Mesothelial cell of epicardium (in vitro differentiated cells): ENCODE measurements at regions not wholly inside any gene's neighbourhood (a gene's known extent, or its start where the extent isn't known, plus 50 kb on each side); places are given as distances from the start of the nearest gene placed in this dataset.

Source experiments
- DNase-seq, 2 experiments: peaks; one replicate each; pipeline ENCODE4 v3.0.0; 2021; ENCODE audit warnings: low spot score in 2 of 2; ENCODE audit not compliant: unreplicated experiment in 2 of 2
- H3K27ac Mint-ChIP-seq: 2 replicates; pipeline ENCODE4 v1.8.0; 2021; ENCODE audit warnings: mixed read lengths
- H3K27me3 Mint-ChIP-seq: 2 replicates; pipeline ENCODE4 v1.8.0; 2021; ENCODE audit warnings: low read depth, mixed read lengths
- H3K36me3 Mint-ChIP-seq: 2 replicates; pipeline ENCODE4 v1.8.0; 2021; ENCODE audit warnings: mixed read lengths
- H3K4me1 Mint-ChIP-seq: 2 replicates; pipeline ENCODE4 v1.8.0; 2021; ENCODE audit warnings: mixed read lengths
- H3K4me3 Mint-ChIP-seq: 2 replicates; pipeline ENCODE4 v1.8.0; 2021; ENCODE audit warnings: mild to moderate bottlenecking, moderate library complexity, mixed read lengths
- H3K9me3 Mint-ChIP-seq: 2 replicates; pipeline ENCODE4 v1.8.0; 2021; ENCODE audit warnings: mixed read lengths
- TF ChIP-seq, protein P1 (sequence below): fragments of 200-600 bp; sonication (generic); IDR thresholded peaks from one replicate; pipeline ENCODE4 v1.5.0; 2021; ENCODE audit warnings: antibody characterized with exemption; ENCODE audit not compliant: unreplicated experiment

DNA sequence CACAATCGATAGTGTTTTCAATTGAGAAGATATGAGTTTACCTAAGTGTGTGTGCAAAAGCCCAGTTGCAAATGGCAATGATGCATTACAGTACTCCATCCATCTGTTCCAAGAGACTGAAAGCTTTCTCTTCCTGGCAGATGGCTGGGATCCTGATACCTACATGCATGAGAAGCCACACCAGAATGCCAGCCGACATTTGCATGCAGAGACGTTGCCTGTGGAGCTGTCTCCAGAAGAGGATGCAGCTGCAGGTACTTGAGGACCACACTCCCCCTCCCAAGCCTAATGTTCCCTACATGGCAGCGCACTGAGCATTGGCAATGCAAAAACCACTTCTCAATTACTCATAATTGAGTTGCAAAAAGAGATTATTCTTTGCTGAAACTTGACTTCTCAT is 332.1 kb downstream of the WDR11 start:
- TF ChIP-seq, protein P1, sequence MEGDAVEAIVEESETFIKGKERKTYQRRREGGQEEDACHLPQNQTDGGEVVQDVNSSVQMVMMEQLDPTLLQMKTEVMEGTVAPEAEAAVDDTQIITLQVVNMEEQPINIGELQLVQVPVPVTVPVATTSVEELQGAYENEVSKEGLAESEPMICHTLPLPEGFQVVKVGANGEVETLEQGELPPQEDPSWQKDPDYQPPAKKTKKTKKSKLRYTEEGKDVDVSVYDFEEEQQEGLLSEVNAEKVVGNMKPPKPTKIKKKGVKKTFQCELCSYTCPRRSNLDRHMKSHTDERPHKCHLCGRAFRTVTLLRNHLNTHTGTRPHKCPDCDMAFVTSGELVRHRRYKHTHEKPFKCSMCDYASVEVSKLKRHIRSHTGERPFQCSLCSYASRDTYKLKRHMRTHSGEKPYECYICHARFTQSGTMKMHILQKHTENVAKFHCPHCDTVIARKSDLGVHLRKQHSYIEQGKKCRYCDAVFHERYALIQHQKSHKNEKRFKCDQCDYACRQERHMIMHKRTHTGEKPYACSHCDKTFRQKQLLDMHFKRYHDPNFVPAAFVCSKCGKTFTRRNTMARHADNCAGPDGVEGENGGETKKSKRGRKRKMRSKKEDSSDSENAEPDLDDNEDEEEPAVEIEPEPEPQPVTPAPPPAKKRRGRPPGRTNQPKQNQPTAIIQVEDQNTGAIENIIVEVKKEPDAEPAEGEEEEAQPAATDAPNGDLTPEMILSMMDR: no peak
- H3K27me3 Mint-ChIP-seq: no peaks in the 10 kb centered on the region

DNA sequence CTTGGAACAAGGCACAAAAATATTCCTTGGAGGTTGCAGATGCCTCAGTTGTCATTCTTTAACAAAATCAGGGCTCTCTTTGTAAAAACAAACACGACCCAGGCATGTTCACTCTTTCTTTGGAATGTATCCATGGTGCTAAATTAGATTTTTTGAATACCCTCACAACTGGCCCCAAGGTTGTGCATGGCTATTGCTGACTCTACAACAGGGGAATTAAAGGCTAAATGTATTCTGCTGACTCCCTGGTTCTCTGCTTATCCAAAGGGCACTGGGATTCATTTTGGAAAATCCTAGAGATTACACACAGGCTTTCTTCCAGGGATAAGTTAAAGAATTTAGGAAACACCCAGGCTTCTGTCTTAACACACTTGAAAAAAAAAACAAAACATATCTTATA is 332.5 kb downstream of the WDR11 start:
- Mint-ChIP-seq H3K36me3 (no peaks in the 10 kb centered on the region), H3K27ac (no peak overlapping the region), H3K4me3 (no peak overlapping the region), H3K27me3 (no peaks in the 10 kb centered on the region), H3K9me3 (no peaks in the 10 kb centered on the region), H3K4me1 (peaks cover 47% of the 10 kb centered on the region)
- DNase-seq: no peak
- TF ChIP-seq, protein P1: no peak

More for the DNA sequence above, 332.1 kb downstream of the WDR11 start:
- Mint-ChIP-seq H3K36me3 (no peaks in the 10 kb centered on the region), H3K4me1 (peaks cover 46% of the 10 kb centered on the region), H3K27ac (no peak overlapping the region), H3K4me3 (no peak overlapping the region), H3K9me3 (no peaks in the 10 kb centered on the region)
- no peak for DNase-seq

DNA sequence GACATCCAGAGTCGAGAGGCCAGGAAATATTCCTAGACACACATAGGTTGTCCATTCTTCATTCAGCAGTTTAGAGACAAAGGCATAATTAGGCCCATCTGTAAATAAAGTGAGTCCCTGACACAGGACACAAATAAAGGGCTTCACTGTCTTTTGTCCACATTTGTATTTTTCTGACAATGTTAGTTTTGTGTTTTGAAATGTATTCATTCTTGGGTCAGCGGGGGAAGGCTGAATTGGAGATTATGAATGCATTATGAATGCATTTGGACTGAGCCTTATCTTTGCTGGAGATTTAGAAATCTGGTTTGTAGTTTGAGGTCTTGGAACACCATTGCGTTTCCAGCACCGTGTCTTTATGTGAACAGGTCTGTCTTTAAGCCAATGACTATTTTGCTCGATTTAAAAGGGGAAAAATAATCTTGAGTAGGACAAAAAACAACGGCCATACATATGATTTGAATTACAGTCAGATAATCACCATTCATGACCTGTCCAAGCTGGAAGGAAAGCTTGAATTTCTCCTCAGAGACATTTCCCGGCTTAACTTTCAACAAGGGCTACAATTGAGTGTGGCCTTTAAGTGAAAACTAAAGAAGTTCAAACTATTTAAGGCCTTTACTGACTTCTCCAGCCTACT is 334.8 kb downstream of the WDR11 start:
- no peak for DNase-seq
- Mint-ChIP-seq H3K27me3 (no peaks in the 10 kb centered on the region), H3K4me3 (no peak overlapping the region), H3K36me3 (no peaks in the 10 kb centered on the region), H3K4me1 (peaks cover 45% of the 10 kb centered on the region), H3K27ac (no peak overlapping the region), H3K9me3 (no peaks in the 10 kb centered on the region)
- TF ChIP-seq, protein P1: no peak

DNA sequence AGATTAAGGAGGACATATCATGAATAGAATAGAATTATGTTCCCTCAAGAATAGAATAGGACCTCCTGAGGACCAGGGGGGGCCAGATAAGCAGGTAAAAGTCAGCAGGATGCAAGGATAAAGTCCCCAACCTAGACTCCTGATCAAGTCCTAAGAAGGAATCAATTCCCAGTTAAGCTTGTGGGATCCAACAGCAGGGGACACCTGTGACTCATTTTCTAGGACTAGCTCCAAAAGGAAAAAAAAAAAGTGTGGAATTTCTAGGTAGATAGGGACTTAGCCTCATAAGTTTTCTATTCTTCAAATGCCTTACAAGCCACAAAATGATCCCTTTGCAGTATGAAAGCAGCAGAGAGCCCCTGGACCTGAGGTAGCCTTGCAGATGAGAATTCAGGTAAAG is 336.2 kb downstream of the WDR11 start:
- TF ChIP-seq, protein P1: no peak
- H3K27me3 Mint-ChIP-seq: no peaks in the 10 kb centered on the region
- H3K36me3 Mint-ChIP-seq: no peaks in the 10 kb centered on the region
- peaks cover 45% of the 10 kb centered on the region for H3K4me1 Mint-ChIP-seq
- no peak for DNase-seq
- no peaks in the 10 kb centered on the region for H3K9me3 Mint-ChIP-seq
- no peak overlapping the region for H3K4me3 Mint-ChIP-seq
- H3K27ac Mint-ChIP-seq: no peak overlapping the region

DNA sequence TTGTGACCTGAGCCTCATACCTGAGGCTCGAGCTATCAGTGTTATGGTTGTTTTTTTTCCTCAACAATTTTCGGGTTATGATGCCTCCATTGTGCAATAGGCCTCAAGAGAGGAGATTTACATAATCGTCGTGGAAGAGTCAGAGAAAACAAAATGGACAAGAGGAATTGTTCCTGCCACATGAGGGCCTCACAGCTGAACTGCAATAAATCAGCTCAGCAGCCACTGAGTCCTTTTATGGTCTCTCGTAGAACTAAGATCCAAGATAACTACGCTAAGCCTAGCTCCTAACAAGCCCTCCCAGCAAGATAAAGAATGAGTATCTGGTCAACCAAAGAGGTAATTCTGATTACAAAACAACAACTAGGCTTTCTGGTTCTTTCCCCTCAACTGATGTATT is 336.8 kb downstream of the WDR11 start:
- H3K27me3 Mint-ChIP-seq: no peaks in the 10 kb centered on the region
- H3K27ac Mint-ChIP-seq: peak overlapping the region; percentile 22
- peaks cover 45% of the 10 kb centered on the region for H3K4me1 Mint-ChIP-seq
- DNase-seq: no peak
- TF ChIP-seq, protein P1: no peak
- H3K4me3 Mint-ChIP-seq: no peak overlapping the region
- H3K9me3 Mint-ChIP-seq: no peaks in the 10 kb centered on the region
- H3K36me3 Mint-ChIP-seq: no peaks in the 10 kb centered on the region

DNA sequence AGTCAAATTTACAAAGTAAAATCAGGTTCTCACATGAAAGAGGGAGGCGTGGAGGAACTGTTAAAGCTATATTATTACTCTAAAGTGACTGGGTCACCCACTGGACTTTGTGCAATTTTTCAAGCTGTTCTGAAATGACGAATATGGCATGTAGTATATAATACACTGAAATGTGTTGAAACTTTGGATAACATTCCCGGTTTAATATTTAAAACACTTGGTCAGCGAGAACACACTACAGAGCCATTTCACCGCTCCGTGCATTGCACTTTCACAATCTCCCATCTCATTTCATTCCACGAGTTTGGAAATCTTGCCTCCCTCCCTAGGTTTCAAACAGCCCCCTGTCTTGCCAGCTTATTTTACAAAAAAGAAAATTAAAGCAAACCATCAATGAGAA is 337.9 kb downstream of the WDR11 start:
- Mint-ChIP-seq H3K4me1 (peaks cover 39% of the 10 kb centered on the region), H3K9me3 (no peaks in the 10 kb centered on the region), H3K27me3 (no peaks in the 10 kb centered on the region), H3K27ac (no peak overlapping the region), H3K4me3 (no peak overlapping the region), H3K36me3 (no peaks in the 10 kb centered on the region)
- TF ChIP-seq, protein P1: no peak
- no peak for DNase-seq
